ENCODE measurements at regions not wholly inside any gene's neighbourhood (a gene's known extent, or its start where the extent isn't known, plus 50 kb on each side); places are given as distances from the start of the nearest gene placed in this dataset.
"Not testable (repeated sequence)": the region's sequence is repeated elsewhere in the genome, so short reads cannot be mapped to it uniquely, and the experiment has no call there.

GRCh38 chr5:92676215-92677165 is 904.5 kb downstream of the NR2F1-AS1 start:
- H3K36me3 ChIP-seq (ENCODE audit: control insufficient read depth in 2 of 2, insufficient read depth in 2 of 2, low read length in 1 of 2) = no peaks in the 10 kb centered on the region
- DNase-seq (ENCODE audit: low read depth in 6 of 9, low spot score in 9 of 9) = no peak
- H3K4me1 ChIP-seq (ENCODE audit: control insufficient read depth in 2 of 2, insufficient read depth in 2 of 2, low read length in 2 of 2) = no peaks in the 10 kb centered on the region
- H3K4me3 ChIP-seq (ENCODE audit: low read length in 2 of 2) = no peak overlapping the region
- no peak overlapping the region for H3K27ac ChIP-seq (ENCODE audit: low read depth in 1 of 2, low read length in 1 of 2)
- no peaks in the 10 kb centered on the region for H3K9me3 ChIP-seq (ENCODE audit: control insufficient read depth in 2 of 2, insufficient read depth in 1 of 2, low read length in 1 of 2)
- H3K27me3 ChIP-seq (ENCODE audit: control insufficient read depth in 2 of 2, insufficient read depth in 1 of 2, low read length in 1 of 2) = no peaks in the 10 kb centered on the region
- 85% methylated on average over 8 of the region's 8 CpGs for WGBS

- H3K27ac ChIP-seq (ENCODE audit: low read depth in 1 of 2, low read length in 1 of 2) = no peak overlapping the region
- no peaks in the 10 kb centered on the region for H3K9me3 ChIP-seq (ENCODE audit: control insufficient read depth in 2 of 2, insufficient read depth in 1 of 2, low read length in 1 of 2)
- no peak for DNase-seq (ENCODE audit: low read depth in 6 of 9, low spot score in 9 of 9)
- no peak overlapping the region for H3K4me3 ChIP-seq (ENCODE audit: low read length in 2 of 2)
- no peaks in the 10 kb centered on the region for H3K36me3 ChIP-seq (ENCODE audit: control insufficient read depth in 2 of 2, insufficient read depth in 2 of 2, low read length in 1 of 2)
- no peaks in the 10 kb centered on the region for H3K4me1 ChIP-seq (ENCODE audit: control insufficient read depth in 2 of 2, insufficient read depth in 2 of 2, low read length in 2 of 2)
- WGBS = 93% methylated on average over 2 of the region's 2 CpGs
- no peaks in the 10 kb centered on the region for H3K27me3 ChIP-seq (ENCODE audit: control insufficient read depth in 2 of 2, insufficient read depth in 1 of 2, low read length in 1 of 2)
Observed at GRCh38 chr5:92674321-92674720, 906.7 kb downstream of the NR2F1-AS1 start.

GRCh38 chr5:92665506-92665905 is 915.5 kb downstream of the NR2F1-AS1 start:
- Histone ChIP-seq H3K27me3 (ENCODE audit: control insufficient read depth in 2 of 2, insufficient read depth in 1 of 2, low read length in 1 of 2) (no peaks in the 10 kb centered on the region), H3K4me1 (ENCODE audit: control insufficient read depth in 2 of 2, insufficient read depth in 2 of 2, low read length in 2 of 2) (no peaks in the 10 kb centered on the region), H3K36me3 (ENCODE audit: control insufficient read depth in 2 of 2, insufficient read depth in 2 of 2, low read length in 1 of 2) (no peaks in the 10 kb centered on the region), H3K9me3 (ENCODE audit: control insufficient read depth in 2 of 2, insufficient read depth in 1 of 2, low read length in 1 of 2) (no peaks in the 10 kb centered on the region), H3K27ac (ENCODE audit: low read depth in 1 of 2, low read length in 1 of 2) (no peak overlapping the region), H3K4me3 (ENCODE audit: low read length in 2 of 2) (no peak overlapping the region)
- WGBS = 82% methylated on average over 1 of the region's 1 CpG
- no peak for DNase-seq (ENCODE audit: low read depth in 6 of 9, low spot score in 9 of 9)

GRCh38 chr5:92662741-92663140 is 918.3 kb downstream of the NR2F1-AS1 start:
- DNase-seq (ENCODE audit: low read depth in 6 of 9, low spot score in 9 of 9) = no peak
- Histone ChIP-seq H3K4me3 (ENCODE audit: low read length in 2 of 2) (no peak overlapping the region), H3K4me1 (ENCODE audit: control insufficient read depth in 2 of 2, insufficient read depth in 2 of 2, low read length in 2 of 2) (no peaks in the 10 kb centered on the region), H3K36me3 (ENCODE audit: control insufficient read depth in 2 of 2, insufficient read depth in 2 of 2, low read length in 1 of 2) (no peaks in the 10 kb centered on the region), H3K27ac (ENCODE audit: low read depth in 1 of 2, low read length in 1 of 2) (no peak overlapping the region), H3K9me3 (ENCODE audit: control insufficient read depth in 2 of 2, insufficient read depth in 1 of 2, low read length in 1 of 2) (no peaks in the 10 kb centered on the region), H3K27me3 (ENCODE audit: control insufficient read depth in 2 of 2, insufficient read depth in 1 of 2, low read length in 1 of 2) (no peaks in the 10 kb centered on the region)
- 66% methylated on average over 3 of the region's 3 CpGs for WGBS

- no peak for DNase-seq (ENCODE audit: low read depth in 6 of 9, low spot score in 9 of 9)
- Histone ChIP-seq H3K27ac (ENCODE audit: low read depth in 1 of 2, low read length in 1 of 2) (no peak overlapping the region), H3K4me1 (ENCODE audit: control insufficient read depth in 2 of 2, insufficient read depth in 2 of 2, low read length in 2 of 2) (no peaks in the 10 kb centered on the region), H3K9me3 (ENCODE audit: control insufficient read depth in 2 of 2, insufficient read depth in 1 of 2, low read length in 1 of 2) (no peaks in the 10 kb centered on the region), H3K4me3 (ENCODE audit: low read length in 2 of 2) (no peak overlapping the region), H3K36me3 (ENCODE audit: control insufficient read depth in 2 of 2, insufficient read depth in 2 of 2, low read length in 1 of 2) (no peaks in the 10 kb centered on the region), H3K27me3 (ENCODE audit: control insufficient read depth in 2 of 2, insufficient read depth in 1 of 2, low read length in 1 of 2) (no peaks in the 10 kb centered on the region)
Observed at GRCh38 chr5:92659246-92659645, 921.8 kb downstream of the NR2F1-AS1 start.

- not testable (repeated sequence) for H3K27me3 ChIP-seq (ENCODE audit: control insufficient read depth in 2 of 2, insufficient read depth in 1 of 2, low read length in 1 of 2); H3K27ac ChIP-seq (ENCODE audit: low read depth in 1 of 2, low read length in 1 of 2); H3K4me1 ChIP-seq (ENCODE audit: control insufficient read depth in 2 of 2, insufficient read depth in 2 of 2, low read length in 2 of 2); DNase-seq (ENCODE audit: low read depth in 6 of 9, low spot score in 9 of 9); H3K9me3 ChIP-seq (ENCODE audit: control insufficient read depth in 2 of 2, insufficient read depth in 1 of 2, low read length in 1 of 2); H3K4me3 ChIP-seq (ENCODE audit: low read length in 2 of 2); H3K36me3 ChIP-seq (ENCODE audit: control insufficient read depth in 2 of 2, insufficient read depth in 2 of 2, low read length in 1 of 2)
- 93% methylated on average over 3 of the region's 3 CpGs for WGBS
Observed at GRCh38 chr5:92654601-92655000, 926.4 kb downstream of the NR2F1-AS1 start.

- DNase-seq (ENCODE audit: low read depth in 6 of 9, low spot score in 9 of 9) = no peak
- Histone ChIP-seq H3K36me3 (ENCODE audit: control insufficient read depth in 2 of 2, insufficient read depth in 2 of 2, low read length in 1 of 2) (no peaks in the 10 kb centered on the region), H3K27me3 (ENCODE audit: control insufficient read depth in 2 of 2, insufficient read depth in 1 of 2, low read length in 1 of 2) (no peaks in the 10 kb centered on the region), H3K4me3 (ENCODE audit: low read length in 2 of 2) (no peak overlapping the region), H3K9me3 (ENCODE audit: control insufficient read depth in 2 of 2, insufficient read depth in 1 of 2, low read length in 1 of 2) (no peaks in the 10 kb centered on the region), H3K27ac (ENCODE audit: low read depth in 1 of 2, low read length in 1 of 2) (no peak overlapping the region), H3K4me1 (ENCODE audit: control insufficient read depth in 2 of 2, insufficient read depth in 2 of 2, low read length in 2 of 2) (no peaks in the 10 kb centered on the region)
- 74% methylated on average over 2 of the region's 2 CpGs for WGBS
Observed at GRCh38 chr5:92653730-92654461, 927.1 kb downstream of the NR2F1-AS1 start.

- no peaks in the 10 kb centered on the region for H3K4me1 ChIP-seq (ENCODE audit: control insufficient read depth in 2 of 2, insufficient read depth in 2 of 2, low read length in 2 of 2)
- no peak for DNase-seq (ENCODE audit: low read depth in 6 of 9, low spot score in 9 of 9)
- H3K27me3 ChIP-seq (ENCODE audit: control insufficient read depth in 2 of 2, insufficient read depth in 1 of 2, low read length in 1 of 2) = no peaks in the 10 kb centered on the region
- H3K36me3 ChIP-seq (ENCODE audit: control insufficient read depth in 2 of 2, insufficient read depth in 2 of 2, low read length in 1 of 2) = no peaks in the 10 kb centered on the region
- H3K27ac ChIP-seq (ENCODE audit: low read depth in 1 of 2, low read length in 1 of 2) = no peak overlapping the region
- H3K4me3 ChIP-seq (ENCODE audit: low read length in 2 of 2) = no peak overlapping the region
- H3K9me3 ChIP-seq (ENCODE audit: control insufficient read depth in 2 of 2, insufficient read depth in 1 of 2, low read length in 1 of 2) = no peaks in the 10 kb centered on the region
- WGBS = 78% methylated on average over 1 of the region's 1 CpG
Observed at GRCh38 chr5:92652756-92653155, 928.3 kb downstream of the NR2F1-AS1 start.

- Histone ChIP-seq H3K27me3 (ENCODE audit: control insufficient read depth in 2 of 2, insufficient read depth in 1 of 2, low read length in 1 of 2) (no peaks in the 10 kb centered on the region), H3K4me1 (ENCODE audit: control insufficient read depth in 2 of 2, insufficient read depth in 2 of 2, low read length in 2 of 2) (no peaks in the 10 kb centered on the region), H3K4me3 (ENCODE audit: low read length in 2 of 2) (no peak overlapping the region), H3K36me3 (ENCODE audit: control insufficient read depth in 2 of 2, insufficient read depth in 2 of 2, low read length in 1 of 2) (no peaks in the 10 kb centered on the region), H3K27ac (ENCODE audit: low read depth in 1 of 2, low read length in 1 of 2) (no peak overlapping the region), H3K9me3 (ENCODE audit: control insufficient read depth in 2 of 2, insufficient read depth in 1 of 2, low read length in 1 of 2) (no peaks in the 10 kb centered on the region)
- no peak for DNase-seq (ENCODE audit: low read depth in 6 of 9, low spot score in 9 of 9)
- WGBS = 82% methylated on average over 4 of the region's 4 CpGs
Observed at GRCh38 chr5:92644266-92644886, 936.6 kb downstream of the NR2F1-AS1 start.
